ENCODE measurements at regions not wholly inside any gene's neighbourhood (a gene's known extent, or its start where the extent isn't known, plus 50 kb on each side); places are given as distances from the start of the nearest gene placed in this dataset.
A peak's percentile ranks its signal among the peaks of the same experiment; 100 is the strongest.

DNA sequence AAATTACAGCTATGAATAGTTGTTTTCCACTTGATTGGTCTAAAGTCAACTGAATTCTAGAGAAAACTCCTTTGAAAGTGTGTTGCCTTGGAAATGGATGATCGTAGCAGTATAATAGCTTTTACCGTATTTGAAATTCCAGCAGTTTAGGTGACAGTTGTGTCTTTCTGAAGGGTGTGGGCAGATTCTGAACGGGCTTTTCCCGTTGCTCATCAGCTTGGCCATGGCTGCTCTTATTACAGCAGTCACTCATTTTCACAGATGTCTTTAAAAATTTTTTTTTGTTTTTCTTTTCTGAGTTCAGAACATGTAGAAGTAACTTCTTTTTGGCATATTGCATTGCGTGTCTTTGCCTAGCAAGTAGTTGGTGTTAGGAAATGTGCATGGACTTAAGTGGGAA, 69.6 kb upstream of the SLC4A4 start:
- no peak for TF ChIP-seq CTCF (conservative IDR thresholded peaks at IDR 0.05; ENCODE audit: low read depth, low read length)

DNA sequence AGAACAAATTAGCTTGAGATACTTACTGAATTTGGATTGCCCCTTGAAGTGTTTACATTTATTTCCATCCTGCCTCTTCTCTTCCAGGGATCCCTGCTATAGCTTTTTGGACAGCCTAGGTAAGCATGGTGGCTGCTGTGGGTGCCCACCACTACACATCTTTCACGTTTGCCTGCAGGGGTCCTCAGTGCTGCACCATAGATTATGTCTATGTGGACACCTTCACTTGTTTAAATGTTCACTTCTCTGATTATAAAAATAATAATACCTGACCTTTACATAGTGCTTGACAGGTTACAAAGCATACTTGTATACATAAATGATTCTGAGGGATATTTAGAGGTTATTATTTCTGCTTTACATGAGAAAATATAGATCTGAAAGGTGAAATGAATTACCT, 67.9 kb upstream of the SLC4A4 start:
- Histone ChIP-seq H4K20me1 (ENCODE audit: insufficient read depth) (no peaks in the 10 kb centered on the region), H3K79me2 (ENCODE audit: insufficient read depth, low read depth) (no peaks in the 10 kb centered on the region), H3K27me3 (ENCODE audit: insufficient read depth, low read depth) (no peaks in the 10 kb centered on the region), H3K4me3 (IDR thresholded peaks at IDR 0.05; ENCODE audit: insufficient read depth, low read depth, low read length) (no peak overlapping the region), H2AFZ (ENCODE audit: low read depth) (no peak overlapping the region), H3K4me2 (no peak overlapping the region), H3K4me1 (ENCODE audit: low read depth, poor library complexity, severe bottlenecking) (peaks cover 8% of the 10 kb centered on the region), H3K9ac (no peak overlapping the region), H3K27ac (no peak overlapping the region), H3K36me3 (ENCODE audit: insufficient read depth) (no peaks in the 10 kb centered on the region)
- peak; percentile 44; the same call in 1 of the 2 replicates for TF ChIP-seq CTCF (conservative IDR thresholded peaks at IDR 0.05; ENCODE audit: low read depth, low read length)

More for the DNA sequence above, 69.6 kb upstream of the SLC4A4 start:
- Histone ChIP-seq H3K36me3 (ENCODE audit: insufficient read depth) (no peaks in the 10 kb centered on the region), H3K27ac (no peak overlapping the region), H3K9ac (no peak overlapping the region), H3K79me2 (ENCODE audit: insufficient read depth, low read depth) (no peaks in the 10 kb centered on the region), H3K4me3 (IDR thresholded peaks at IDR 0.05; ENCODE audit: insufficient read depth, low read depth, low read length) (no peak overlapping the region), H3K4me1 (ENCODE audit: low read depth, poor library complexity, severe bottlenecking) (peaks cover 8% of the 10 kb centered on the region), H3K27me3 (ENCODE audit: insufficient read depth, low read depth) (no peaks in the 10 kb centered on the region), H4K20me1 (ENCODE audit: insufficient read depth) (no peaks in the 10 kb centered on the region), H3K4me2 (no peak overlapping the region), H2AFZ (ENCODE audit: low read depth) (no peak overlapping the region)

DNA sequence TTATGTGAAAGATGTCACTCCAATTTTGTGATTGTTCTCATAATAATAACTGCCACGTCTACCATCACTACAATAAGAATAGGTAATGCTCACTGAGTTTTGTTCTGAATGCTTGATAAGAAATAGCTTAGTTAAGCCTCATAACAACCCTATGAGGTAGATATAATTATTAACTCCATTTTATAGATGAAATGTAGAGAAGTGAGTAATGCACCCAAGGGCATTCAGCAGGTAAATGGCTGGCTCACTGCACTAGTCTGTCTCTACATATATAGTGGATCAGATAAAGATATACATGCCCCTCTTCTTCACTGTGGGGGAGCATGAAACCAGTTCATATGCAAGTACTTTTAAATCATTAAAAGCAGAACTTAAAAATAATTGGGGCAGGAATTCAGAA, 65.8 kb upstream of the SLC4A4 start:
- no peak overlapping the region for H3K4me3 ChIP-seq (IDR thresholded peaks at IDR 0.05; ENCODE audit: insufficient read depth, low read depth, low read length)
- H4K20me1 ChIP-seq (ENCODE audit: insufficient read depth): no peaks in the 10 kb centered on the region
- no peak overlapping the region for H3K9ac ChIP-seq
- TF ChIP-seq CTCF (conservative IDR thresholded peaks at IDR 0.05; ENCODE audit: low read depth, low read length): no peak
- no peak overlapping the region for H3K4me2 ChIP-seq
- no peaks in the 10 kb centered on the region for H3K4me1 ChIP-seq (ENCODE audit: low read depth, poor library complexity, severe bottlenecking)
- H3K36me3 ChIP-seq (ENCODE audit: insufficient read depth): no peaks in the 10 kb centered on the region
- no peaks in the 10 kb centered on the region for H3K27me3 ChIP-seq (ENCODE audit: insufficient read depth, low read depth)
- no peaks in the 10 kb centered on the region for H3K79me2 ChIP-seq (ENCODE audit: insufficient read depth, low read depth)
- H3K27ac ChIP-seq: no peak overlapping the region
- H2AFZ ChIP-seq (ENCODE audit: low read depth): no peak overlapping the region

GRCh38 chr4:71275004-71275403, 63.8 kb upstream of the SLC4A4 start:
- Histone ChIP-seq H3K27ac (no peak overlapping the region), H4K20me1 (ENCODE audit: insufficient read depth) (no peaks in the 10 kb centered on the region), H3K4me3 (IDR thresholded peaks at IDR 0.05; ENCODE audit: insufficient read depth, low read depth, low read length) (no peak overlapping the region), H3K4me1 (ENCODE audit: low read depth, poor library complexity, severe bottlenecking) (no peaks in the 10 kb centered on the region), H3K79me2 (ENCODE audit: insufficient read depth, low read depth) (no peaks in the 10 kb centered on the region), H3K36me3 (ENCODE audit: insufficient read depth) (no peaks in the 10 kb centered on the region), H2AFZ (ENCODE audit: low read depth) (no peak overlapping the region), H3K9ac (no peak overlapping the region), H3K4me2 (no peak overlapping the region), H3K27me3 (ENCODE audit: insufficient read depth, low read depth) (no peaks in the 10 kb centered on the region)
- no peak for TF ChIP-seq CTCF (conservative IDR thresholded peaks at IDR 0.05; ENCODE audit: low read depth, low read length)
